Heart left ventricle (tissue), 13 donors: ENCODE measurements at regions not wholly inside any gene's neighbourhood (a gene's known extent, or its start where the extent isn't known, plus 50 kb on each side); places are given as distances from the start of the nearest gene placed in this dataset.

Source experiments
- CTCF ChIP-seq, 12 donors: fragments of 200-600 bp; sonication (generic) in 4 of 12; IDR thresholded peaks; one replicate each; pipeline versions ENCODE4 v1.5.0 to v1.8.0; 2018 to 2022; ENCODE audit warnings: antibody characterized with exemption in 12 of 12, mild to moderate bottlenecking in 5 of 12
- POLR2A ChIP-seq, 2 donors: fragments of 450-650 bp; IDR thresholded peaks; one replicate each; pipeline ENCODE4 v1.6.1; 2017; ENCODE audit warnings: antibody characterized with exemption in 2 of 2, mild to moderate bottlenecking in 2 of 2, moderate library complexity in 2 of 2
- donor health status: ischemic (EF 13 %, LVEDD 7.1; RV severe dilation, severe dysfunction).
- donor health status: DM: no; HTN: yes; CAD: no.
- donor health status: DM: no; HTN: no; CAD: no.
- donor health status: ischemic (EF 25% LVEDD 6.9; RV normal size, moderate dysfunction).
- donor health status: ischemic (EF 25% LVEDD 5.7; RV mildly dilated, moderate dysfunction).
- donor health status: ischemic (EF 35%, LVEDD 5.7; RV mildly dilated, moderate dysfunction).
- donor health status: nonischemic (EF 11% LVEDD 7.7; RV severe dilation, severe dysfunction).
- donor health status: DM: yes; HTN: yes; CAD: no.
- donor health status: PGD.
- donor health status: ischemic (EF 29% LVEDD 5.4; RV normal size, mild dysfunction).
- donor health status: nonischemic (EF 23%, LVEDD 6.1; RV moderate dilation, normal function).

GRCh38 chr4:137794764-137795254, 262.5 kb upstream of the PCDH18 start:
- TF ChIP-seq CTCF (IDR thresholded peaks at IDR 0.05), result no peak
- TF ChIP-seq POLR2A (IDR thresholded peaks at IDR 0.05), result no peak
